Left ventricle myocardium superior (tissue), 1 donor: ENCODE measurements at regions not wholly inside any gene's neighbourhood (a gene's known extent, or its start where the extent isn't known, plus 50 kb on each side); places are given as distances from the start of the nearest gene placed in this dataset.

Experiments used
- ATAC-seq: fragments of 200-7000 bp; cut with Tn5 transposase; one replicate; pipeline ENCODE4 v1.9.1; 2020; ENCODE audit warnings: mild to moderate bottlenecking, moderate library complexity
- DNase-seq: peaks from one replicate; pipeline ENCODE4 v3.0.0-alpha.2; 2020
- intact Hi-C: fragments of 100-400 bp; cut with micrococcal nuclease; formaldehyde crosslinking; loops from one replicate; pipeline ENCODE4 v1.11.0; 2022
- donor health status: DM: no; HTN: yes; CAD: no; lungs with severe emphysema.

DNA sequence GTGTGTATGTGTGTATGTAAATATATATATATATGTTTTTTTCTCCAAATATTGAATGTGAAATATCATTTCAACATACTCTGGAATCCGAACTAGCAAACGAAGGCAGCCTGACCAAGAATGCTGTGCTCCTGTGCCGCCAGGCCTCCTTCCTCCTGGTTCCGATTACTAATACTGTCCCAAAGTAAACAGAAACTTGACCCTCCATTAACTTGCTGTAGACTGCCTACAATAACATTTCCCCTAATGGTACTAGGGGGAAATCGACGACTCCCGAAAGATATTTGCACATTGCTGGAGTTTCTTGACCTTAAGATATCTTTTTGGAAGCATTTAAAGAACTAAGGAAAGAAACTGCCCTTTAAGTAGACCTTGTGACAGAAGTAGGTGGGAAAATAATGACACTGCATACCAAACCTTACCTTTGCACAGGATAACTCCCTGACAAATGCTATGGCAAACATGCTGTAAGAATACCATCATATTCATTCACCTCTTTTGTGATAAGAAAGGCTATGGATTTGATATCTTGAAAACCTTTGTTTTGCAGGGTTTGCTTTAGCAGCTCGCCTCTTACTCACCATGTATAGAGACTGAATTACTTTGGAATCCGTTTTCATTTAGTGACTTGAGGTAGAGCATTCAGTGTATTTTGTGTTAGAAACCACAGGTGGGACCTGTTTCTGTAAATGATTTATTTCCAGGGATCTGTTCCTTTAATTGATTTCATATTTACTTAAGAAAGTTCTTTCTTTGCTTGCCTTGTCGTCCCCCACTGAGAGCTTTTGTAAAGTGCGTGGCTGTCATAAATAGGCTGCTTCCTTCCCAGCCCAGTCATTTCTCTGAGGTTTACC lies 80.1 kb downstream of the KLF5 start:
- intact Hi-C loops = no loop called here
- no peak for ATAC-seq
- DNase-seq = no peak

DNA sequence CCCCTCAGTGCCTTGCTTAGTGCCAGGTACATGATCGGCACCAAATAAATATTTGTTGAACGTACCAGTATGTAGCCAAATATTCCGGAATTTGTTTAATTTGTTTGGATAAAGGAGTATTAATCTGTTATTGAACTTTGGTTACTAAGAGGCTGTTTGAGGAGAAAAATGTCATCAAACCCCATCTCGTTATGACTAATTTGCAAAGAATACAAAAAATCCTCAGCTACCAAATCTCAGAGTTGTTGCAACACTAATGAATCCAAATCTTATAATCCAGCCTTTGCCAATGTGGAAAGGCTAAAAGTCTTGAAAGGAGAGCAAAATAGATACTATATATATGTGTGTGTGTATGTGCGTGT lies 79.5 kb downstream of the KLF5 start:
- intact Hi-C loops = no loop called here

DNA sequence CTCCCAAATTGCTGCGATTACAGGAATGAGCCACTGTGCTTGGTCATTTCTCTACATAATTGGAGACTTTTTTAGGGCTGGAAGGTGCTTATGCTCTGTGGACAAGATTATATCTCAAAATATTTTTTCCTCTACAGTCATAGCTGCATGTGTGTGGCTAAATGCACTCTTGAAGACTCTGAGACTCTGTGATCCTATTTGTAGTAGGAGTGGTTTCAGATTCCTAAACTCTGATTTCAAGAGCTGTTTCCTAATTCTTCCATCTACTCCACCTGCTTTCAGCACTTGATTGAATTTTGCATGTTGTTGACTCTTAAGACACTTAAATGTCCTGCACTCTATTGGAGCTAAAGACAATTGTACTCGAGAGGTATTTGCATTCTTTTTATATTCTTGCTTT lies 78.0 kb downstream of the KLF5 start:
- no peak for ATAC-seq
- intact Hi-C loops = no loop called here
- DNase-seq = no peak

More for the DNA sequence above, 79.5 kb downstream of the KLF5 start:
- ATAC-seq (no peak), DNase-seq (no peak)

DNA sequence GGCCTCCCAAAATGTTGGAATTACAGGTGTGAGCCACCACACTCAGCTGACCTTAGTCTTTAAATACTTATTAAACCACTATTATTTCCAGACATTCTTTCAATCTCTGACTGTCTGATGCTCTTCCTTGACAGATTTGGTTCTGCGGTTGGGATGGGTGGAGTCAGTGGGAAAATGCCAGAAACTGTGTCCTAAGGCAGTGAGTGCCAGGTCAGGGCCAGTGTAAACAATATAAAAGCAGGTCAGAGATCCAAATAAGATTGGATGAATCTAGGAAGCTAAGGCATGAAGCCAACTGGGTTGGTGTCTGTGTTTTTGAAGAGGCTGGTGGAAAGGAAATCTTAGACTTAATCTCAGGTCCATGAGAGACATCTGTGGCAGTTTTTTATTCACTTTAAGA lies 74.7 kb downstream of the KLF5 start:
- intact Hi-C loops = no loop called here
- ATAC-seq = no peak
- no peak for DNase-seq

DNA sequence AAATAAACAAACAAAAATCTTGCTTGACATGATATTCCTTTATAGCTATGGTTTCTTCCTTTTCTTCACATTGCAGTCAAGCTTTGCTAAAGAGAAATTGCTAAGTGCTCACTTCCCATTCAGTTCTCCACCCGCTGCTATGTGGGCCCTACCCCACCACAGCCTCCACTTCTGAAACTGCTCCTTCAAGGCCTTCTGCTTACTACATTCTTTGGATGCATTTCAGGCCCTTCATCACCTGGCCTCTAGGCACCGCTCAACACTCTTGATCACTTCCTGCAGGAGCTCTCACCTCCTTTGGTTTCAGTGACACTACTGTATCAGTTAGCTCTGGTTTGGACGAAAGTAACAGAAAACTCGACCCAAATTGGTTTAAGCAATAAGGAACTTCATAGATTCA lies 72.4 kb downstream of the KLF5 start:
- ATAC-seq = no peak
- intact Hi-C loops = no loop called here
- no peak for DNase-seq

DNA sequence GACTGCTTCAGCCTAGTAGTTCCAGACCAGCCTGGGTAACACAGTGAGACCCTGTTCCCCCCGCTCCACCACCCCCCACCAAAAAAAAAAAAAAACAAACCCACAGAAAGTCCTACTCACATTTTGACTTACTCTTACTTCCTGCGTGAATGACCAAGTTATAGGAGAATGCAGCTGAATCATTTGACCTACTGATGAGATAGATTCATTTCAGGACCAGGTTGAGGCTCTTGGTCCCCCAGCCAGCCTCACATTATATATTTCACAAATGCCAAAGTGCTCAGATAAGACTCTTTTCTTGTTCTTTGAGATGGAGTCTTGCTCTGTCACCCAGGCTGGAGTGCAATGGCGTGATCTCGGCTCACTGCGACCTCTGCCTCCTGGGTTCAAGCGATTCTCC lies 70.2 kb downstream of the KLF5 start:
- intact Hi-C loops = no loop called here
- DNase-seq = no peak
- ATAC-seq = no peak
